ENCODE measurements at regions not wholly inside any gene's neighbourhood (a gene's known extent, or its start where the extent isn't known, plus 50 kb on each side); places are given as distances from the start of the nearest gene placed in this dataset.

DNA sequence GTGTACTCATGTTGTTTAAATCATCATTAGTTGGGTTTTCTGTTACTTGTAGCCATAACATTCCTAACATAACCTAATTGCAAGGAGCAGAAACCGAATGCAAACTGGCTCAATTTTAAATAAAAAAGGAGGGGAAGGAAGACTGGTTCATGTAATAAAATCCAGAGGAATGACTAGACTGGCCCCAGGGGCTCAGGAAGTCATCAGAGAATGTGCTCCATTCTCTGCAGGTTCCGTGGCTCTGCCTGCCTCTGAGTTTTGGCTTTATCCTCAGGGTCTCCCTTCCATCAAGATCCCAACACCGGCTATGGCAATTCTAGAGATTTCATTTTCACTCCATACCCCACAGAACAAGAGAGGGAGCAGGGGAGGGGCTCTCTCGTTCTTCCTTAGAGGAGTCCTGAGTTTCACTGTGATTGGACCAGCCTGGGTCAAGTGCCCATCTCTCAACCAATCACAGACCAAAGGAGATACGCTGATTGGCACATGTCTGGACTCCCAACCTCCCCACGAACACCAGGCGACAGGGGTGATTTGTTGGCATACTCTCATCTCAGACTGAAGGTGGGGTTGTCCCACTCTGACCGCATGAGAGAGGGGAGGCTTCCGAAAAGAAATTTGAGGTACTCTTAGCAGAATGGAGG is 64.8 kb downstream of the NPPC start:
- intact Hi-C loops (cut with micrococcal nuclease), result no loop called here
- no peaks in the 10 kb centered on the region for H3K36me3 Mint-ChIP-seq (ENCODE audit: low read depth)
- H3K27ac Mint-ChIP-seq, result no peak overlapping the region
- TF ChIP-seq CTCF (IDR thresholded peaks at IDR 0.05), result no peak
- peaks cover 4% of the 10 kb centered on the region for H3K27me3 Mint-ChIP-seq
- POLR2A ChIA-PET, result no interaction called here
- ATAC-seq, result no peak
- no peak for DNase-seq
- H3K4me1 Mint-ChIP-seq (ENCODE audit: low read depth), result no peaks in the 10 kb centered on the region
- CTCF ChIA-PET, result interaction anchor here (1.4 kb wide), 1 partner anchor 9 kb away, joined by 5 read pairs; no protein-coding TSS in a partner anchor
- peaks cover 2% of the 10 kb centered on the region for H3K9me3 Mint-ChIP-seq
- no peak overlapping the region for H3K4me3 Mint-ChIP-seq

Data from activated CD8-positive, alpha-beta T cell treated with anti-CD3 and anti-CD28 coated beads for 36 hours (primary cell).